AG09309 (cell line): ENCODE measurements at regions not wholly inside any gene's neighbourhood (a gene's known extent, or its start where the extent isn't known, plus 50 kb on each side); places are given as distances from the start of the nearest gene placed in this dataset.

Source experiments
- DNase-seq: peaks from one replicate; pipeline ENCODE4 v3.0.0-alpha.2; 2010; ENCODE audit warnings: low read depth
- H3K4me3 ChIP-seq: 2 replicates; pipeline ENCODE4 v1.5.1; 2011; ENCODE audit warnings: mild to moderate bottlenecking, low read depth, low read length, moderate library complexity; ENCODE audit not compliant: control insufficient read depth
- TF ChIP-seq, protein P1 (sequence below): IDR thresholded peaks from 2 replicates; pipeline ENCODE4 v1.5.1; 2011; ENCODE audit warnings: mild to moderate bottlenecking, low read depth, low read length, inconsistent platforms; ENCODE audit not compliant: insufficient read depth, control insufficient read depth; ENCODE audit errors: missing control alignments

- TF ChIP-seq, protein P1, sequence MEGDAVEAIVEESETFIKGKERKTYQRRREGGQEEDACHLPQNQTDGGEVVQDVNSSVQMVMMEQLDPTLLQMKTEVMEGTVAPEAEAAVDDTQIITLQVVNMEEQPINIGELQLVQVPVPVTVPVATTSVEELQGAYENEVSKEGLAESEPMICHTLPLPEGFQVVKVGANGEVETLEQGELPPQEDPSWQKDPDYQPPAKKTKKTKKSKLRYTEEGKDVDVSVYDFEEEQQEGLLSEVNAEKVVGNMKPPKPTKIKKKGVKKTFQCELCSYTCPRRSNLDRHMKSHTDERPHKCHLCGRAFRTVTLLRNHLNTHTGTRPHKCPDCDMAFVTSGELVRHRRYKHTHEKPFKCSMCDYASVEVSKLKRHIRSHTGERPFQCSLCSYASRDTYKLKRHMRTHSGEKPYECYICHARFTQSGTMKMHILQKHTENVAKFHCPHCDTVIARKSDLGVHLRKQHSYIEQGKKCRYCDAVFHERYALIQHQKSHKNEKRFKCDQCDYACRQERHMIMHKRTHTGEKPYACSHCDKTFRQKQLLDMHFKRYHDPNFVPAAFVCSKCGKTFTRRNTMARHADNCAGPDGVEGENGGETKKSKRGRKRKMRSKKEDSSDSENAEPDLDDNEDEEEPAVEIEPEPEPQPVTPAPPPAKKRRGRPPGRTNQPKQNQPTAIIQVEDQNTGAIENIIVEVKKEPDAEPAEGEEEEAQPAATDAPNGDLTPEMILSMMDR, result no peak
- no peak overlapping the region for H3K4me3 ChIP-seq
- DNase-seq, result no peak
Measured at GRCh38 chr5:124990723-124991122, 244.3 kb upstream of the ZNF608 start.

- H3K4me3 ChIP-seq, result no peak overlapping the region
- TF ChIP-seq, protein P1, result no peak
- DNase-seq, result no peak
Measured at GRCh38 chr5:124995421-124995820, 249.0 kb upstream of the ZNF608 start.

DNA sequence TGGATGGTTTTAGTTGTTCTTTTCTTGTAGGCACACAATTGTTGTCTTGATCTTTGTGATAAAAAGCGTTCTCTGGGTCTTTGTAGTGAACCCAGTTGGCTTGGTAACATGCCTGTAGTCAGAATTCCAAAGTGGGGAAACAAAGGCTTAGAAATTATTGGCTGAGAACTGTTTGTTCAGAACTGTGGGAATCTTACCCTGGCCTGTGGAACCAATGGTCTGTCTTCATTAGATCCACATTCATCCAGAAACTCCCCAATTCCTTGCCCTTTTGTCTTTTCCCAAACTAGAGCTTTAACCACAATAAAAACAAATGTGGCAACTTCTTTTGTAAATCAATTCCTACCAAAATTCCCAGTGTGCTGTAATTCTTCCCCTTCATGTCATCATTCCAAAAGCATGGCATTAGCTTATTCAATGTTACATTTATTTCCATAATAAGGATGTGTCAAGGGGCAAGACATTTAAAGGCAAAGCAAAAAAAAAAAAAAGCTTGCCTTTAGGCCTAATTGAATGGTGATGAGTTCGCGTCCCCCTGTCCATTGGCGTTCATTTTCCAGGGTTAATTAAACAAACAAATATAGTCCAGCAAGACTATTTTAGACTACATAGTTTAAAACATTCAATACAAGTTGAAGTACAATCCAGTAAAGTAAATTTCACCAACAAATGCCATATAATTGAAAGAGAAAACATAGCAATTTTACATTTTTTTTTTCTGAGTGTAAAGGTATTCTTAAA lies 249.8 kb upstream of the ZNF608 start:
- DNase-seq, result no peak
- TF ChIP-seq, protein P1, result no peak
- no peak overlapping the region for H3K4me3 ChIP-seq

DNA sequence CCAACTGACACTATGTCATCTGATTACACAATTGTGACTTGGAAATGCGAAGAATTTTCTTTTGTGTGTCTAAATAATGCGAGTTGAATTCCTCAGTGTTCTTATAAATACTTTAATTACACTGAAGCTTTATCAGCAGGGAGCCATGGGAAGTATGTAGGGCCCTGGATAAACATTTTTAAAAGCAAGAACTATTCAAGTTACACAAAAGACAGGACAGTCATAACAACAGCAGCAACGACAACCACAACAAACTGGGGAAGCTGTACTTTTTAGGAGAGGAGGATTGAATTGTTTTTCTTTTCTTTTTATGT lies 250.3 kb upstream of the ZNF608 start:
- DNase-seq, result peak; percentile 14
- TF ChIP-seq, protein P1, result no peak
- no peak overlapping the region for H3K4me3 ChIP-seq

GRCh38 chr5:124997186-124997893 lies 250.9 kb upstream of the ZNF608 start:
- no peak overlapping the region for H3K4me3 ChIP-seq
- TF ChIP-seq, protein P1, result no peak
- no peak for DNase-seq

- TF ChIP-seq, protein P1, result no peak
- no peak overlapping the region for H3K4me3 ChIP-seq
- no peak for DNase-seq
Measured at GRCh38 chr5:124998520-124998919, 252.1 kb upstream of the ZNF608 start.
